Parathyroid adenoma (tissue), 2 donors: ENCODE measurements at regions not wholly inside any gene's neighbourhood (a gene's known extent, or its start where the extent isn't known, plus 50 kb on each side); places are given as distances from the start of the nearest gene placed in this dataset.

Source experiments
- H2AFZ ChIP-seq: fragments of 300-600 bp; sonication (generic); one replicate; pipeline ENCODE4 v1.7.0; 2017; ENCODE audit warnings: antibody characterized with exemption, mild to moderate bottlenecking
- H3K27ac ChIP-seq: fragments of 300-600 bp; sonication (generic); one replicate; pipeline ENCODE4 v1.7.0; 2017
- H3K27me3 ChIP-seq: fragments of 300-600 bp; sonication (generic); one replicate; pipeline ENCODE4 v1.7.0; 2017; ENCODE audit warnings: low read length; ENCODE audit not compliant: control insufficient read depth, insufficient read depth
- H3K36me3 ChIP-seq: fragments of 300-600 bp; sonication (generic); one replicate; pipeline ENCODE4 v1.7.0; 2017; ENCODE audit warnings: low read length; ENCODE audit not compliant: control insufficient read depth, insufficient read depth
- H3K4me1 ChIP-seq: fragments of 300-600 bp; sonication (generic); one replicate; pipeline ENCODE4 v1.7.0; 2017; ENCODE audit warnings: control low read depth
- H3K4me2 ChIP-seq: fragments of 300-600 bp; sonication (generic); one replicate; pipeline ENCODE4 v1.7.0; 2017; ENCODE audit warnings: low read length
- H3K4me3 ChIP-seq: fragments of 300-600 bp; sonication (generic); one replicate; pipeline ENCODE4 v1.7.0; 2017; ENCODE audit warnings: low read depth, low read length
- H3K79me2 ChIP-seq: fragments of 300-600 bp; sonication (generic); one replicate; pipeline ENCODE4 v1.7.0; 2017; ENCODE audit warnings: control low read depth
- H3K9ac ChIP-seq: fragments of 300-600 bp; sonication (generic); one replicate; pipeline ENCODE4 v1.7.0; 2017; ENCODE audit warnings: mild to moderate bottlenecking
- H3K9me3 ChIP-seq: fragments of 300-600 bp; sonication (generic); one replicate; pipeline ENCODE4 v1.7.0; 2017; ENCODE audit warnings: low read length; ENCODE audit not compliant: control insufficient read depth
- TF ChIP-seq, protein P1 (sequence below): fragments of 300-600 bp; sonication (generic); IDR thresholded peaks from one replicate; pipeline ENCODE4 v1.7.0; 2017; ENCODE audit warnings: antibody characterized with exemption, mild to moderate bottlenecking
- donor health status: primary hyperparathyroidism.

DNA sequence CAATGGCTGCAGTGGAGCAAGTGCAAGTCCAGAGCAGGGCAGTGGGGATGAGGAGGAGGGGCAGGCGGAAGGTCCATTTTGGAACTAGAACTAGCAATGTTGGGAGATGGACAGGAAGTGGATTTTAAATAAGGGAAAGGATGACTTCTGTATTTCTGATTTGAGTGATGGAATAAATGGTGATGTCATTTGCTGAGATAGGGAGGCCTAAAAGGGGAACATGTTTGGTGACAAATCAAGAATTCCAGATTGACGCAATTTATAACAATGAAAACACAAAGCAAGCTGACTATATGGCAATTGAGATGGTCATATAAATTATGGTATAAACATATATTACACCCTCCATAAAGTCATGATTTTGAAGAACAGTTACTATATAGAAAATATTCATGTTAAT is 209.3 kb downstream of the SS18 start:
- no peaks in the 10 kb centered on the region for H3K4me1 ChIP-seq
- H3K27me3 ChIP-seq, result no peaks in the 10 kb centered on the region
- H3K4me3 ChIP-seq, result no peak overlapping the region
- H3K4me2 ChIP-seq, result no peak overlapping the region
- no peak overlapping the region for H3K9ac ChIP-seq
- H3K36me3 ChIP-seq, result no peaks in the 10 kb centered on the region
- no peaks in the 10 kb centered on the region for H3K79me2 ChIP-seq
- H3K9me3 ChIP-seq, result no peaks in the 10 kb centered on the region
- no peak overlapping the region for H2AFZ ChIP-seq
- TF ChIP-seq, protein P1, sequence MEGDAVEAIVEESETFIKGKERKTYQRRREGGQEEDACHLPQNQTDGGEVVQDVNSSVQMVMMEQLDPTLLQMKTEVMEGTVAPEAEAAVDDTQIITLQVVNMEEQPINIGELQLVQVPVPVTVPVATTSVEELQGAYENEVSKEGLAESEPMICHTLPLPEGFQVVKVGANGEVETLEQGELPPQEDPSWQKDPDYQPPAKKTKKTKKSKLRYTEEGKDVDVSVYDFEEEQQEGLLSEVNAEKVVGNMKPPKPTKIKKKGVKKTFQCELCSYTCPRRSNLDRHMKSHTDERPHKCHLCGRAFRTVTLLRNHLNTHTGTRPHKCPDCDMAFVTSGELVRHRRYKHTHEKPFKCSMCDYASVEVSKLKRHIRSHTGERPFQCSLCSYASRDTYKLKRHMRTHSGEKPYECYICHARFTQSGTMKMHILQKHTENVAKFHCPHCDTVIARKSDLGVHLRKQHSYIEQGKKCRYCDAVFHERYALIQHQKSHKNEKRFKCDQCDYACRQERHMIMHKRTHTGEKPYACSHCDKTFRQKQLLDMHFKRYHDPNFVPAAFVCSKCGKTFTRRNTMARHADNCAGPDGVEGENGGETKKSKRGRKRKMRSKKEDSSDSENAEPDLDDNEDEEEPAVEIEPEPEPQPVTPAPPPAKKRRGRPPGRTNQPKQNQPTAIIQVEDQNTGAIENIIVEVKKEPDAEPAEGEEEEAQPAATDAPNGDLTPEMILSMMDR, result no peak
- no peak overlapping the region for H3K27ac ChIP-seq

GRCh38 chr18:25880441-25880840 is 210.0 kb downstream of the SS18 start:
- no peak overlapping the region for H2AFZ ChIP-seq
- H3K36me3 ChIP-seq, result no peaks in the 10 kb centered on the region
- H3K4me1 ChIP-seq, result no peaks in the 10 kb centered on the region
- no peak overlapping the region for H3K9ac ChIP-seq
- no peak overlapping the region for H3K4me2 ChIP-seq
- no peaks in the 10 kb centered on the region for H3K79me2 ChIP-seq
- H3K4me3 ChIP-seq, result no peak overlapping the region
- H3K9me3 ChIP-seq, result no peaks in the 10 kb centered on the region
- TF ChIP-seq, protein P1, result no peak
- H3K27me3 ChIP-seq, result no peaks in the 10 kb centered on the region
- H3K27ac ChIP-seq, result no peak overlapping the region

- Histone ChIP-seq H2AFZ (no peak overlapping the region), H3K4me1 (no peaks in the 10 kb centered on the region), H3K27me3 (no peaks in the 10 kb centered on the region), H3K36me3 (no peaks in the 10 kb centered on the region), H3K79me2 (no peaks in the 10 kb centered on the region), H3K4me2 (no peak overlapping the region), H3K9me3 (no peaks in the 10 kb centered on the region), H3K27ac (no peak overlapping the region), H3K9ac (no peak overlapping the region), H3K4me3 (no peak overlapping the region)
- TF ChIP-seq, protein P1, result no peak
Measured at GRCh38 chr18:25876330-25876948, 214.0 kb downstream of the SS18 start.

DNA sequence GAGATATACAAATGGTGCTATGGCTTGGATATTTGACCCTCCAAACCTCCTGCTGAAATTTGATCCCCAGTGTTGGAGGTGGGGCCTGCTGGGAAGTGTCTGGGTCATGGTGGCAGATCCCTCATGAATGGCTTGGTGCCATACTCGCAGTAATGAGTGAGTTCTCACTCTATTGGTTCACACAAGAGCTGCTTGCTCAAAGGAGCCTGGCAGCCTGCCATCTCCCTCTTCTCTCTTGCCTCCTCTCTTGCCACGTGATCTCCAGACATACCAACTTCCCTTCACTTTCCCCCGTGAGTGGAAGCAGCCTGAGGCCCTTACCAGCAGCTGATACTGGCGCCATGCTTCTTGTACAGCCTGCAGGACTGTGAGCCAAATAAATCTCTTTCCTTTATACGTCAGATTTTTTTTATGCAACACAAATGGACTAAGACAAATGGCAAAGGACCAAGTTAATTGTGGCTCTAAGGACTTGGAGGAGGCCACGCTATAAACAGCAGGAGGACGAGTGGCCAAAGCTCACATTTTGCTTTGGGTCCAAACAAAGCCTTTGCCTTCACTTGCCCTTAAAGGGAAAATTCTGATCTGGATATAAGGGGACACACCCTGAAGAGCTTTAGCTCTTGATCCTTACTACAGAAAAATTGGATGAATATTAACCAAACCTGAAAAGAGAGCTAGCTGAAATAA is 214.7 kb downstream of the SS18 start:
- Histone ChIP-seq H3K9me3 (no peaks in the 10 kb centered on the region), H3K27ac (no peak overlapping the region), H3K4me2 (no peak overlapping the region), H3K79me2 (no peaks in the 10 kb centered on the region), H2AFZ (no peak overlapping the region), H3K36me3 (no peaks in the 10 kb centered on the region), H3K27me3 (no peaks in the 10 kb centered on the region), H3K4me1 (no peaks in the 10 kb centered on the region), H3K9ac (no peak overlapping the region), H3K4me3 (no peak overlapping the region)
- TF ChIP-seq, protein P1, result no peak

DNA sequence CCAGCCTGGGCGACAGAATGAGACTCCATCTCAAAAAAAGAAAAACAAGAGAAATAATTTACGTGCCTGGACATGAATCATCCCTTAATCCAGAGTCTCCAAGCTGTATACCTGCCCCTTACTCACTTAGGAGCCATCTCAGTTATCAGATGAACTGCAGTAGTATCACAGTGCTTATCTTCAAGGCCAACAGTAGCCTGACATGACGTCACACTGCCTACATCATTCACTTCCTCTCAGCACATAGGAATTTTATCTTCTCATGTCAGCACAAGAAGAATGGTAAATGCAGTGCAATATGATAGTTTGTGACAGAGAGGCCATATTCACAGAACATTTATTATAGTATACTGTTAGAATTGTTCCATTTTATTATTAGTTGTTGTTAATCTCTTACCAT is 216.6 kb downstream of the SS18 start:
- Histone ChIP-seq H3K9me3 (no peaks in the 10 kb centered on the region), H3K4me2 (no peak overlapping the region), H3K4me3 (no peak overlapping the region), H3K9ac (no peak overlapping the region), H3K36me3 (no peaks in the 10 kb centered on the region), H3K79me2 (no peaks in the 10 kb centered on the region), H3K27me3 (no peaks in the 10 kb centered on the region), H2AFZ (no peak overlapping the region), H3K27ac (no peak overlapping the region), H3K4me1 (no peaks in the 10 kb centered on the region)
- TF ChIP-seq, protein P1, result no peak
